Colonic mucosa (tissue), 4 donors: ENCODE measurements at regions not wholly inside any gene's neighbourhood (a gene's known extent, or its start where the extent isn't known, plus 50 kb on each side); places are given as distances from the start of the nearest gene placed in this dataset.
A peak's percentile ranks its signal among the peaks of the same experiment; 100 is the strongest.

Experiments used
- DNase-seq: peaks from one replicate; pipeline ENCODE4 v3.0.0-alpha.2; 2020
- H3K27ac ChIP-seq: fragments of 200-600 bp; one replicate; pipeline ENCODE4 v1.8.0; 2021
- H3K27me3 ChIP-seq: fragments of 200-600 bp; one replicate; pipeline ENCODE4 v1.8.0; 2021
- H3K36me3 ChIP-seq: fragments of 200-600 bp; one replicate; pipeline ENCODE4 v1.8.0; 2021
- H3K4me1 ChIP-seq: fragments of 200-600 bp; one replicate; pipeline ENCODE4 v1.8.0; 2021; ENCODE audit warnings: mild to moderate bottlenecking
- H3K4me3 ChIP-seq: fragments of 200-600 bp; one replicate; pipeline ENCODE4 v1.8.0; 2021
- H3K9ac ChIP-seq, 2 donors: one replicate each; pipeline ENCODE4 v1.7.0; 2013; ENCODE audit warnings: control low read depth in 2 of 2, low read depth in 2 of 2, low read length in 2 of 2
- H3K9me3 ChIP-seq: fragments of 200-600 bp; one replicate; pipeline ENCODE4 v1.8.0; 2021
- intact Hi-C: fragments of 100-400 bp; cut with DNase I; formaldehyde crosslinking; loops from one replicate; pipeline ENCODE4 v1.14.1; 2022
- TF ChIP-seq, protein P1 (sequence below): fragments of 200-600 bp; IDR thresholded peaks from one replicate; pipeline ENCODE4 v1.8.0; 2022; ENCODE audit warnings: antibody characterized with exemption, mild to moderate bottlenecking
- donor health status: healthy.
- donor health status: DM: no; HTN: no; CAD: no.
- donor health status: DM: no; HTN: no; CAD: no.

DNA sequence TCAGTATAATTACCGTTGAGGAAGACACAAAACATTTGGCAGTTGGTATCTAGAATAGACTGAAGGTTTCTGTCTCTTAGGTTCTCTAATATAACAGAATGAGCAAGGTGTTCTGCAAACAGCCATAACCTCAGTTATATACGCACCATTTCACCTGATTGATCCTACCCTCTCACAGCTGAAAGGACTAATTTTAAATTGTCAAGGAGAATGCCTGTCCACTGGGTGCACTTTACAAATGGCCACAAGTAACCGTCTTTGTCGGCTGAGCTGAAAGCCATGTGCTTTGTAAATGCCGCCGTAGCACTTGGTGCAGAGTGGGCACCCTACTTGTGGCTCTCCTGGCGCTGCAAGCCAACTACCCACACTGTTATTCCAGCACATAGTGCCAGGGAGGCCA is 466.3 kb downstream of the AACS start:
- no peak for DNase-seq
- no peaks in the 10 kb centered on the region for H3K4me1 ChIP-seq
- H3K27me3 ChIP-seq, result no peaks in the 10 kb centered on the region
- H3K36me3 ChIP-seq, result no peaks in the 10 kb centered on the region
- TF ChIP-seq, protein P1, sequence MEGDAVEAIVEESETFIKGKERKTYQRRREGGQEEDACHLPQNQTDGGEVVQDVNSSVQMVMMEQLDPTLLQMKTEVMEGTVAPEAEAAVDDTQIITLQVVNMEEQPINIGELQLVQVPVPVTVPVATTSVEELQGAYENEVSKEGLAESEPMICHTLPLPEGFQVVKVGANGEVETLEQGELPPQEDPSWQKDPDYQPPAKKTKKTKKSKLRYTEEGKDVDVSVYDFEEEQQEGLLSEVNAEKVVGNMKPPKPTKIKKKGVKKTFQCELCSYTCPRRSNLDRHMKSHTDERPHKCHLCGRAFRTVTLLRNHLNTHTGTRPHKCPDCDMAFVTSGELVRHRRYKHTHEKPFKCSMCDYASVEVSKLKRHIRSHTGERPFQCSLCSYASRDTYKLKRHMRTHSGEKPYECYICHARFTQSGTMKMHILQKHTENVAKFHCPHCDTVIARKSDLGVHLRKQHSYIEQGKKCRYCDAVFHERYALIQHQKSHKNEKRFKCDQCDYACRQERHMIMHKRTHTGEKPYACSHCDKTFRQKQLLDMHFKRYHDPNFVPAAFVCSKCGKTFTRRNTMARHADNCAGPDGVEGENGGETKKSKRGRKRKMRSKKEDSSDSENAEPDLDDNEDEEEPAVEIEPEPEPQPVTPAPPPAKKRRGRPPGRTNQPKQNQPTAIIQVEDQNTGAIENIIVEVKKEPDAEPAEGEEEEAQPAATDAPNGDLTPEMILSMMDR, result no peak
- H3K27ac ChIP-seq, result no peak overlapping the region
- H3K9me3 ChIP-seq, result no peaks in the 10 kb centered on the region
- intact Hi-C loops, result loop anchor here (5.0 to 10.0 kb wide), 2 partner anchors 1216 to 1343 kb away; no protein-coding TSS in a partner anchor
- no peak overlapping the region for H3K9ac ChIP-seq
- no peak overlapping the region for H3K4me3 ChIP-seq

DNA sequence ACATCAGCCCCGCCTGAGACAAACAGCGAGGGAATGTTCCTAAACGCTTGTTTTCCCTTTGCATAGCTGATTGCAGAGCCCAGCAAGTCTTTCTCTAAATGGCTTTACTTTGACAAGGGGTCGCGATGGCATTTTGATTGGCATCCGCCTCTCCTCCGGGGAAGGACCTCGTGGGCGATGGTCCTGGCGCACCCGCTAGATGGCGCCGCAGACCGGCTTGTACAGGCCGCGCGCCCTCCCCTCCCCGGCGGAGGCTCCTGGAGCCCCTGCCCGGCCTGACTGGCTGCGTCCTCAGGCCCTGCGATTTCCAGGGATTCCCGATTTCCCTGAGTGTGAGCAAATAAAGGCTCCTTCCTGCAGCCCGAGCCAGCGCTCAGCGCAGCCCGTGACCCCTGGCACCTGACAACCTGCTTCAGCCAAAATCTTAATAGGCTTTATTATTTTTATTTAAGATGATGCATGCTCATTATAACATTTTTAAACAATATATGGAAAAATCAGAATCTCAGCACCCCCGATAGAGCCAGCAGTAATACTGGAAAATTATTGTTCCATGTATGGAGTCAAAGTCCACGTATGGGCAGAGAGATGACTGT is 468.3 kb downstream of the AACS start:
- no peaks in the 10 kb centered on the region for H3K4me1 ChIP-seq
- H3K4me3 ChIP-seq, result no peak overlapping the region
- H3K36me3 ChIP-seq, result no peaks in the 10 kb centered on the region
- no peak overlapping the region for H3K27ac ChIP-seq
- DNase-seq, result peak; percentile 25
- intact Hi-C loops, result loop anchor here (5.0 to 10.0 kb wide), 2 partner anchors 1214 to 1341 kb away; no protein-coding TSS in a partner anchor
- TF ChIP-seq, protein P1, result peak; percentile 84
- no peaks in the 10 kb centered on the region for H3K27me3 ChIP-seq
- H3K9me3 ChIP-seq, result no peaks in the 10 kb centered on the region
- no peak overlapping the region for H3K9ac ChIP-seq

DNA sequence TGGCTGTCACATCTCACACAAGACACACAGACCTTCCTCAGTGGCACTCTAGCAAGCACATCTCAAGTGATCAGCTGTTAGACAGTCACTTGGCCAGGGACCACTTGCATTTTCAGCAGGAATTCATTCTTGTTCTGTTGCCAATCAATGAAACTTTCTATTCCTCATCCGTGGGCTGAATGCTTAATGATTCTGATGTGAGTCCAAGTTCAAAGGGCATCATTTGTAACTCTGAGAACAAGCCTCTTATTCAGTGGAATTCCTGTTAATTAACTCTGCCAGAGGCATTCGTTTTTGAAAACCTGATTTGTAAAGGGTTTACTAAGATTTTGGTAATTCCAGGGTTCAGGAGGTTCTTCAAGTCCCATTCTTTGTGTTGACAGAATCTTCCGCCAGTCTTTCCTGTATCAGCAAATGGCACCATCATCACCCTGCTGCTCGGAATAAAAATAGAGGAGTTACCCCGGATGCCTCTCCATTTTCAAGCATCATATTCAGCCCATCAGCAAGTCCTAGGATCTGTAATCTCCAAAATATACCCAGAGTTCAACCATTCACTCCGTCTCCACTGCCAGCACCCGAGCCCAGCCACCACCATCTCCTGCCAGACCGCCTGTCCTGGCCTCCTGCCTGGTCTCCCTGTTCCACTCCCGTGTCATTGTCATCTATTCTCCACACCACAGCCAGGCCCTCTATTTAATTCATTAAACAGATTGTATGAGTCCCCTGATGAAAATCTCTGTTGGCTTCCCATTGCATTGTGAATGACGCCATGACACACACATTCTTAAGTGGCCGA is 473.4 kb downstream of the AACS start:
- TF ChIP-seq, protein P1, result no peak
- intact Hi-C loops, result loop anchor here (10.0 kb wide), 1 partner anchor 1336 kb away; no protein-coding TSS in a partner anchor

DNA sequence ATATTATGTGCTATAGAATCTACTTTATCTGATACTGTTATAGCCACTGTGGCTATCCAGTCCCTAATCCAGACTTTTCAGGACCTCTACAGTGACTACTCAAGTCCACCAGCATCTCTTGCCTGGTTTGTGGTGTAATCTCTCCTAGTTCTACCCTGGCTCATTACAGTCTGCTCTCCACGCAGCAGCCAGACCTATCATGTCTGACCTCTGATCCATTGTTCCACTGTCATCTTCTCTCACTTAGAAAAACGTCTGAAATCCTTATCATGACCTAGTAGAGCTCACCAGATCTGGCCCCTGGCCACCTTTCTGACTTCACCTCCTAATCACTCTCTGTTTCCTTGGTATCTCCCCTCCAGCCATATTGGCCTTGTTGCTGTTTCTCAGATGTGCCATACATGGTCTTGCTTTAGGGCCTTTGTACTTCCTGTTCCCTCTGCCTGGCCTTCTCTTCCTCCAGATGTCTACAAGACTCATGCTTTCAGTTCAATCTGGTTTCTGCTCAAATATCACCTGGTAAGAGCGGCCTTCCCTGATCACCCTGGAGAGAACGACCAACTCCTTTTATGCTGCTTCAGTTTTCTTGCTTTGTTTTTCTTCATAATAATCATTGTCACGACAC is 475.5 kb downstream of the AACS start:
- Histone ChIP-seq H3K27me3 (no peaks in the 10 kb centered on the region), H3K9me3 (no peaks in the 10 kb centered on the region), H3K9ac (no peak overlapping the region), H3K36me3 (no peaks in the 10 kb centered on the region), H3K4me3 (no peak overlapping the region), H3K4me1 (no peaks in the 10 kb centered on the region), H3K27ac (no peak overlapping the region)
- TF ChIP-seq, protein P1, result no peak
- intact Hi-C loops, result no loop called here
- DNase-seq, result no peak

More for the DNA sequence above, 473.4 kb downstream of the AACS start:
- Histone ChIP-seq H3K27ac (no peak overlapping the region), H3K27me3 (no peaks in the 10 kb centered on the region), H3K9me3 (no peaks in the 10 kb centered on the region), H3K4me1 (no peaks in the 10 kb centered on the region), H3K4me3 (no peak overlapping the region), H3K9ac (no peak overlapping the region), H3K36me3 (no peaks in the 10 kb centered on the region)
- no peak for DNase-seq

DNA sequence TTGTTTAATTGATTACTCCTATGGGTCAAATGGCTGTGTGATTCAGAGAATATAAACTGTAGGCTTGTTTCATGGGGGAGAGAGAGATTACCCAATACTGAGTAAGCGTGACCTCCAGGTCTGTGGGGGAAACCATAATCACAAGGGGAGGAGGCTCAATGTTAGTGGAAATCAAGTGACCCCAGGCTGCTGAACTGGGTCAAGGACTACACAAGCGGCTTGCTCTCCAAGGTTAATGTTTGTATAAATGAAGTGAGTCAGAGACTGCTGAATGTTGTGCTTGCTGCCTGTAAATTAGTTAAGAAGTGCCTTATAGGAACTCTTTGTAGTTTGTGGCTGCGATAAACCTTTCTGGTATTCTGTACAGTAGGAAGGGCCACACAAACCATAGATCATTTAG is 479.7 kb downstream of the AACS start:
- intact Hi-C loops, result no loop called here
- H3K9me3 ChIP-seq, result no peaks in the 10 kb centered on the region
- DNase-seq, result no peak
- H3K36me3 ChIP-seq, result no peaks in the 10 kb centered on the region
- H3K4me1 ChIP-seq, result no peaks in the 10 kb centered on the region
- no peaks in the 10 kb centered on the region for H3K27me3 ChIP-seq
- H3K9ac ChIP-seq, result no peak overlapping the region
- TF ChIP-seq, protein P1, result no peak
- no peak overlapping the region for H3K4me3 ChIP-seq
- H3K27ac ChIP-seq, result no peak overlapping the region
